ENCODE measurements at regions not wholly inside any gene's neighbourhood (a gene's known extent, or its start where the extent isn't known, plus 50 kb on each side); places are given as distances from the start of the nearest gene placed in this dataset.

- intact Hi-C loops (cut with DNase I): no loop called here
- no peaks in the 10 kb centered on the region for H3K36me3 ChIP-seq
- no peak for DNase-seq (ENCODE audit: extremely low spot score)
- H3K27me3 ChIP-seq: no peaks in the 10 kb centered on the region
- H3K9me3 ChIP-seq: no peaks in the 10 kb centered on the region
- TF ChIP-seq EP300 (IDR thresholded peaks at IDR 0.05) (no peak), CTCF (IDR thresholded peaks at IDR 0.05) (no peak)
- H3K4me3 ChIP-seq: no peak overlapping the region
- no peak overlapping the region for H3K27ac ChIP-seq (replicated peaks in 1 of 4)
- no peaks in the 10 kb centered on the region for H3K4me1 ChIP-seq
- 77% methylated on average over 5 of the region's 5 CpGs for WGBS
These were observed 115.1 kb upstream of the SFRP2 start for GRCh38 chr4:153904011-153904410.

- Histone ChIP-seq H3K9me3 (no peaks in the 10 kb centered on the region), H3K27ac (replicated peaks in 1 of 4) (no peak overlapping the region), H3K27me3 (no peaks in the 10 kb centered on the region), H3K36me3 (no peaks in the 10 kb centered on the region), H3K4me3 (no peak overlapping the region), H3K4me1 (no peaks in the 10 kb centered on the region)
- DNase-seq (ENCODE audit: extremely low spot score): no peak
- 59% methylated on average over 2 of the region's 2 CpGs for WGBS
- intact Hi-C loops (cut with DNase I): no loop called here
- TF ChIP-seq POLR2A (IDR thresholded peaks at IDR 0.05; ENCODE audit: low read depth): no peak
- TF ChIP-seq POLR2AphosphoS5 (IDR thresholded peaks at IDR 0.05): no peak
- no peak for TF ChIP-seq CTCF (IDR thresholded peaks at IDR 0.05)
- no peak for TF ChIP-seq EP300 (IDR thresholded peaks at IDR 0.05)
These were observed 112.3 kb upstream of the SFRP2 start for GRCh38 chr4:153901220-153901619.

- 73% methylated on average over 6 of the region's 6 CpGs for WGBS
- Histone ChIP-seq H3K4me1 (no peaks in the 10 kb centered on the region), H3K36me3 (no peaks in the 10 kb centered on the region), H3K27ac (replicated peaks in 1 of 4) (no peak overlapping the region), H3K27me3 (no peaks in the 10 kb centered on the region), H3K9me3 (no peaks in the 10 kb centered on the region), H3K4me3 (no peak overlapping the region)
- intact Hi-C loops (cut with DNase I): no loop called here
- TF ChIP-seq CTCF (IDR thresholded peaks at IDR 0.05): no peak
- no peak for TF ChIP-seq EP300 (IDR thresholded peaks at IDR 0.05)
- no peak for TF ChIP-seq POLR2A (IDR thresholded peaks at IDR 0.05; ENCODE audit: low read depth)
- TF ChIP-seq POLR2AphosphoS5 (IDR thresholded peaks at IDR 0.05): no peak
- no peak for DNase-seq (ENCODE audit: extremely low spot score)
These were observed 111.5 kb upstream of the SFRP2 start for GRCh38 chr4:153900426-153900825.

- 73% methylated on average over 4 of the region's 4 CpGs for WGBS
- TF ChIP-seq EP300 (IDR thresholded peaks at IDR 0.05): no peak
- no peak for TF ChIP-seq POLR2AphosphoS5 (IDR thresholded peaks at IDR 0.05)
- TF ChIP-seq POLR2A (IDR thresholded peaks at IDR 0.05; ENCODE audit: low read depth): no peak
- no peak for TF ChIP-seq CTCF (IDR thresholded peaks at IDR 0.05)
- H3K27ac ChIP-seq (replicated peaks in 1 of 4): no peak overlapping the region
These were observed 101.9 kb upstream of the SFRP2 start for GRCh38 chr4:153890761-153891160.

GRCh38 chr4:153887217-153887616 lies 98.3 kb upstream of the SFRP2 start:
- H3K4me1 ChIP-seq: no peaks in the 10 kb centered on the region
- no peaks in the 10 kb centered on the region for H3K36me3 ChIP-seq
- H3K27me3 ChIP-seq: no peaks in the 10 kb centered on the region
- intact Hi-C loops (cut with DNase I): no loop called here
- DNase-seq (ENCODE audit: extremely low spot score): no peak
- no peaks in the 10 kb centered on the region for H3K9me3 ChIP-seq
- no peak for TF ChIP-seq EP300 (IDR thresholded peaks at IDR 0.05)
- no peak for TF ChIP-seq POLR2A (IDR thresholded peaks at IDR 0.05; ENCODE audit: low read depth)
- H3K27ac ChIP-seq (replicated peaks in 1 of 4): no peak overlapping the region
- no peak overlapping the region for H3K4me3 ChIP-seq

More at GRCh38 chr4:153890761-153891160, 101.9 kb upstream of the SFRP2 start:
- Histone ChIP-seq H3K4me1 (no peaks in the 10 kb centered on the region), H3K27me3 (no peaks in the 10 kb centered on the region), H3K9me3 (no peaks in the 10 kb centered on the region), H3K36me3 (no peaks in the 10 kb centered on the region), H3K4me3 (no peak overlapping the region)
- intact Hi-C loops (cut with DNase I): no loop called here
- DNase-seq (ENCODE audit: extremely low spot score): no peak
